Body of pancreas (tissue), 4 donors: ENCODE measurements at regions not wholly inside any gene's neighbourhood (a gene's known extent, or its start where the extent isn't known, plus 50 kb on each side); places are given as distances from the start of the nearest gene placed in this dataset.

Source experiments
- POLR2A ChIP-seq, 3 donors: fragments of 450-650 bp; IDR thresholded peaks; one replicate each; pipeline ENCODE4 v1.6.1; 2016; ENCODE audit warnings: antibody characterized with exemption in 3 of 3, mild to moderate bottlenecking in 2 of 3
- TF ChIP-seq, protein P1 (sequence below), 7 experiments: fragments of 450-650 bp in 4 of 7; fragments of 200-600 bp in 3 of 7; sonication (generic) in 3 of 7; IDR thresholded peaks; one replicate each; pipeline ENCODE4 v1.5.1; 2016 to 2019; ENCODE audit warnings: antibody characterized with exemption in 7 of 7

DNA sequence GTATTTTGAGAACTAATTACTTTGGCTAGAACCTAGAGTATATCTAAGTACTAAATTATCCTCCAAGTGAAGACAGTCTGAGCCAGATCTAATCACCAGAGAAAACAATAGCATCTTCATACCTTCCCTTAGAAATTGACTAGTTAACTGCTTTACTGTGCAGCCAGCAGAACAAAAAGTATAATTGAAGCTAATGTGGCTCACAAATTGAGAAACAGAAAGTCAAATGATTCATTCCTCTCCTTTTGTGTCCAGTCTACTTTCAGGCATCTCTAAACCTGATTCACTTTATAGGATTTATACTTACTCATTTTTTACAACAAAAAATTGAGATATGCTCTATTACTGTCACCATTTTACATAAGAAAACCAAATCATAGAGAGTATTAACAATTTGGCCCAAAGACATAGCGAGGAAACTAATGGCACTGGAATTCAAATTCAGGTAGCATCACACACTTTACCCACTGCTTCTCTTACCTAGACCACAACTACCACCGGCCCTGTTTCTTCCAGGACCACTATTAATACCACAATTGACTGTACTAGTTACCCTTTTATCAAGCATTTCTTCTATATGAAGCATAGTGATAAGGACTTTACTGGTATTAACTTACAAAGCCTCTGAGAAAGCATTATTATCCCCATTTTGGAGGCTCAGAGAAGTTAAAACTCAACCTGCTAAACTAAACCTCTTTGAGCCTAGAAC, 1402.6 kb upstream of the TENM4 start:
- TF ChIP-seq, protein P1, sequence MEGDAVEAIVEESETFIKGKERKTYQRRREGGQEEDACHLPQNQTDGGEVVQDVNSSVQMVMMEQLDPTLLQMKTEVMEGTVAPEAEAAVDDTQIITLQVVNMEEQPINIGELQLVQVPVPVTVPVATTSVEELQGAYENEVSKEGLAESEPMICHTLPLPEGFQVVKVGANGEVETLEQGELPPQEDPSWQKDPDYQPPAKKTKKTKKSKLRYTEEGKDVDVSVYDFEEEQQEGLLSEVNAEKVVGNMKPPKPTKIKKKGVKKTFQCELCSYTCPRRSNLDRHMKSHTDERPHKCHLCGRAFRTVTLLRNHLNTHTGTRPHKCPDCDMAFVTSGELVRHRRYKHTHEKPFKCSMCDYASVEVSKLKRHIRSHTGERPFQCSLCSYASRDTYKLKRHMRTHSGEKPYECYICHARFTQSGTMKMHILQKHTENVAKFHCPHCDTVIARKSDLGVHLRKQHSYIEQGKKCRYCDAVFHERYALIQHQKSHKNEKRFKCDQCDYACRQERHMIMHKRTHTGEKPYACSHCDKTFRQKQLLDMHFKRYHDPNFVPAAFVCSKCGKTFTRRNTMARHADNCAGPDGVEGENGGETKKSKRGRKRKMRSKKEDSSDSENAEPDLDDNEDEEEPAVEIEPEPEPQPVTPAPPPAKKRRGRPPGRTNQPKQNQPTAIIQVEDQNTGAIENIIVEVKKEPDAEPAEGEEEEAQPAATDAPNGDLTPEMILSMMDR (IDR thresholded peaks at IDR 0.05), result no peak
- no peak for TF ChIP-seq POLR2A (IDR thresholded peaks at IDR 0.05)
